CD4-positive, CD25-positive, alpha-beta regulatory T cell (primary cell): ENCODE measurements at regions not wholly inside any gene's neighbourhood (a gene's known extent, or its start where the extent isn't known, plus 50 kb on each side); places are given as distances from the start of the nearest gene placed in this dataset.

ENCODE experiments used
- ATAC-seq, 2 donors: fragments of 150-1000 bp; cut with Tn5 transposase; one replicate each; pipeline ENCODE4 v1.10.0; 2021; ENCODE audit warnings: low read depth in 2 of 2, moderate number of reproducible peaks in 2 of 2, moderate library complexity in 1 of 2
- DNase-seq, 3 donors: peaks; one replicate each; pipeline versions ENCODE4 v3.0.0 to v3.0.0-alpha.2; 2012 to 2022; ENCODE audit warnings: mixed read lengths in 1 of 3
- H3K27ac ChIP-seq: one replicate; pipeline ENCODE4 v1.7.0; 2013; ENCODE audit warnings: mild to moderate bottlenecking, low read length; ENCODE audit not compliant: insufficient read depth, poor library complexity, severe bottlenecking
- H3K27me3 ChIP-seq: one replicate; pipeline ENCODE4 v1.7.0; 2013; ENCODE audit warnings: low read length; ENCODE audit not compliant: control insufficient read depth, insufficient read depth
- H3K36me3 ChIP-seq: one replicate; pipeline ENCODE4 v1.7.0; 2013; ENCODE audit warnings: mild to moderate bottlenecking, low read length, moderate library complexity; ENCODE audit not compliant: control insufficient read depth, insufficient read depth
- H3K4me1 ChIP-seq: 2 replicates; pipeline ENCODE4 v1.7.0; 2013; ENCODE audit warnings: mild to moderate bottlenecking, low read length; ENCODE audit not compliant: insufficient read depth, control insufficient read depth, poor library complexity, severe bottlenecking
- H3K4me3 ChIP-seq: one replicate; pipeline ENCODE4 v1.7.0; 2013; ENCODE audit warnings: low read depth, mild to moderate bottlenecking, low read length, moderate library complexity
- H3K9me3 ChIP-seq, 2 experiments: 1 replicate in 1 of 2; 2 replicates in 1 of 2; pipeline ENCODE4 v1.7.0; 2013; ENCODE audit warnings: low read length in 2 of 2, mild to moderate bottlenecking in 1 of 2, moderate library complexity in 1 of 2; ENCODE audit not compliant: control insufficient read depth in 2 of 2
- H3K27ac Mint-ChIP-seq, 3 donors: one replicate each; pipeline ENCODE4 v1.8.0; 2020 to 2022; ENCODE audit warnings: mild to moderate bottlenecking in 3 of 3, mixed read lengths in 3 of 3, moderate library complexity in 2 of 3
- H3K27me3 Mint-ChIP-seq: one replicate; pipeline ENCODE4 v1.8.0; 2022; ENCODE audit warnings: mild to moderate bottlenecking, mixed read lengths
- H3K36me3 Mint-ChIP-seq: one replicate; pipeline ENCODE4 v1.8.0; 2020; ENCODE audit warnings: mixed read lengths
- H3K4me1 Mint-ChIP-seq, 4 donors: one replicate each; pipeline ENCODE4 v1.8.0; 2020 to 2022; ENCODE audit warnings: mixed read lengths in 4 of 4, mild to moderate bottlenecking in 1 of 4
- H3K4me3 Mint-ChIP-seq, 4 donors: one replicate each; pipeline ENCODE4 v1.8.0; 2020 to 2022; ENCODE audit warnings: mild to moderate bottlenecking in 4 of 4, mixed read lengths in 4 of 4, moderate library complexity in 3 of 4
- H3K9me3 Mint-ChIP-seq, 7 donors: one replicate each; pipeline ENCODE4 v1.8.0; 2020 to 2022; ENCODE audit warnings: mixed read lengths in 7 of 7, mild to moderate bottlenecking in 3 of 7, moderate library complexity in 2 of 7

DNA sequence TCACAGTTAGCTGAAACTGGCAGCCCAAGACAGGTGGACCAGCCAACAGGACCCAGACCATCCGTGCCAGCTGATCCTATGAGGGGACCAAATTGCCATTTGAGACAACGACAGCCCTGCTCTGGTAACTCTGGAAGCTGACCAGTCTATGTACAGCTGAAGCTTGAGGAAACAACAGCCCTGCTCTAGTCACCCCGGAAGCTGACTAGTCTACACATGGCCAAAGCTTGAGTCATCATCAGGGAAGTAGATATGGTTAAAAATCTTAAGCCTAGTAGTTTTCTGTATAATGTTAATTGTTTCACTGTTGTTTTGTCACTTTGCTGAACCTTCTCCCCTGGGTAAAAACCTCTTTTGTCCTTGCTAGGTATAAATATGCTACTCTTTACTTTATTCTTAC lies 905.4 kb upstream of the NDST4 start:
- Mint-ChIP-seq H3K9me3 (peaks cover 1 to 44% (median 13%) of the 10 kb centered on the region in 7 donors), H3K27me3 (no peaks in the 10 kb centered on the region), H3K4me1 (no peaks in the 10 kb centered on the region), H3K36me3 (no peaks in the 10 kb centered on the region), H3K27ac (no peak overlapping the region), H3K4me3 (no peak overlapping the region)
- Histone ChIP-seq H3K27me3 (no peaks in the 10 kb centered on the region), H3K36me3 (no peaks in the 10 kb centered on the region), H3K27ac (no peak overlapping the region), H3K4me3 (no peak overlapping the region), H3K9me3 (peaks cover 25 to 46% of the 10 kb centered on the region in 2 experiments), H3K4me1 (no peaks in the 10 kb centered on the region)
- no peak for ATAC-seq
- no peak for DNase-seq

DNA sequence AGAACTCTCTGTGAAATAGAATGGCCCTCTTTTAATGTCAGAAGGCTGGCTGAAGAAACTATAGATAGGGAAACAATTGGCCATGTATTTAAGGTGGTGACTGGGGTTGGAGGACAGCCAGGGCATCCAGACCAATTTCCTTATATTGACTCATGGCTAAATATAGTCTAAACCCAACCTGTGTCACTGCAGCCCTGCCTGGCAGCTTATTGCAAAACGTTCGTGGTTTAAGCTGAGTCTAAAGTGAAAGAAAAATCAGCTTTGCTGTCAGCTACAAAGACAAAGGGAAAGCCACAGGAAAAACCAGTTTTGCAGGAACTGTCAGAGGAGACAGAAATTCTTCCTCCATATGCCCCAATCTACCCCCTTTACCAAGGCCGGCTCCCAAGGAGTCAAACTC lies 902.8 kb upstream of the NDST4 start:
- Mint-ChIP-seq H3K36me3 (no peaks in the 10 kb centered on the region), H3K4me1 (no peaks in the 10 kb centered on the region), H3K9me3 (peaks cover 1 to 44% (median 16%) of the 10 kb centered on the region in 7 donors), H3K27ac (no peak overlapping the region), H3K27me3 (no peaks in the 10 kb centered on the region), H3K4me3 (no peak overlapping the region)
- Histone ChIP-seq H3K4me1 (no peaks in the 10 kb centered on the region), H3K27ac (no peak overlapping the region), H3K36me3 (no peaks in the 10 kb centered on the region), H3K9me3 (peaks cover 26 to 46% of the 10 kb centered on the region in 2 experiments), H3K4me3 (no peak overlapping the region), H3K27me3 (no peaks in the 10 kb centered on the region)
- no peak for DNase-seq
- no peak for ATAC-seq

DNA sequence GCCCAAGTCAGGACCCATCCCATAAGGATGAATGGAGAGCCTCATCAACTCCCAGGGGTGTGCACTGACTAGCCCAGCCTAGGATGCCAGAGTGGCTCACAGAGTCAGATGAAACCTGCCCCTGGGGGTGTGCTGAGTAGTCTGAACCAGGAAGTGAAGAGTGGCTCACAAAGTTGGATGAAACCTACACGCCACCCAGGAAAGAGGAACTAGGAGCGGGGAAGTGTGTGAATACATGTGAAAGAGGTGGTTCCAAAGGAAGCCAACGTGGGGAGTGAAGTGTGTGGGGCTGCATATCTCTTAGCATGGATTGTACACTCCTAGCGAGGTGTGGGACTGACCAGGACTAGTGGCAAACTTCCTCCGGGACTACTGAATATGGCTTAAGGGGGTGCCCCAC lies 902.1 kb upstream of the NDST4 start:
- H3K4me1 Mint-ChIP-seq = no peaks in the 10 kb centered on the region
- no peaks in the 10 kb centered on the region for H3K27me3 ChIP-seq

DNA sequence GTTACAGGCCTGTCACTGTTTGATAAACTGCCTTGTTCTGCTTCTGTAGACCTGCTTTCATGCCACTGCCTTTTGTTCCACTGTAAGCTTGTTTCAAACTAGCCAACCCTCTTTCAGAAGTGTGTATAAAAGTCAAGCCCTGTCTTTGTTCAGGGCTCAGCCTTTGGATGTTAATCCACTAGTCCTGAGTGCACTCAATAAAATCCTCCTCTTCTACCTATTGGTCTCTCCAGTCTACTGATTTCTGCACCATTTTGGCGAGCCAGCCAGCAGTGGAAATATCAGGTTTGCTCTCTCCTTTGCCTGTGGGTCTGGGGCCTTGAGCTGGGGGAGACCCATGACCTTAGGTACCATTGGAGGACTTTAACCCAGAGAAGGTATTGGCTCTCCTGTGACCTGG lies 901.6 kb upstream of the NDST4 start:
- Histone ChIP-seq H3K4me3 (no peak overlapping the region), H3K36me3 (no peaks in the 10 kb centered on the region), H3K27me3 (no peaks in the 10 kb centered on the region), H3K27ac (no peak overlapping the region), H3K9me3 (peaks cover 22 to 44% of the 10 kb centered on the region in 2 experiments), H3K4me1 (no peaks in the 10 kb centered on the region)
- DNase-seq (no peak), ATAC-seq (no peak)
- Mint-ChIP-seq H3K27ac (no peak overlapping the region), H3K9me3 (peaks cover 1 to 43% (median 19%) of the 10 kb centered on the region in 7 donors), H3K4me3 (no peak overlapping the region), H3K27me3 (no peaks in the 10 kb centered on the region), H3K36me3 (no peaks in the 10 kb centered on the region), H3K4me1 (no peaks in the 10 kb centered on the region)

More for the DNA sequence above, 902.1 kb upstream of the NDST4 start:
- no peaks in the 10 kb centered on the region for H3K36me3 Mint-ChIP-seq
- peaks cover 1 to 44% (median 19%) of the 10 kb centered on the region in 7 donors for H3K9me3 Mint-ChIP-seq
- H3K4me3 ChIP-seq = no peak overlapping the region
- H3K4me1 ChIP-seq = no peaks in the 10 kb centered on the region
- peaks cover 26 to 46% of the 10 kb centered on the region in 2 experiments for H3K9me3 ChIP-seq
- H3K27me3 Mint-ChIP-seq = no peaks in the 10 kb centered on the region
- no peak overlapping the region for H3K27ac ChIP-seq
- DNase-seq (no peak), ATAC-seq (no peak)
- H3K4me3 Mint-ChIP-seq = peak overlapping the region in 1 of 4 donors; percentile 27
- H3K36me3 ChIP-seq = no peaks in the 10 kb centered on the region
- no peak overlapping the region for H3K27ac Mint-ChIP-seq

DNA sequence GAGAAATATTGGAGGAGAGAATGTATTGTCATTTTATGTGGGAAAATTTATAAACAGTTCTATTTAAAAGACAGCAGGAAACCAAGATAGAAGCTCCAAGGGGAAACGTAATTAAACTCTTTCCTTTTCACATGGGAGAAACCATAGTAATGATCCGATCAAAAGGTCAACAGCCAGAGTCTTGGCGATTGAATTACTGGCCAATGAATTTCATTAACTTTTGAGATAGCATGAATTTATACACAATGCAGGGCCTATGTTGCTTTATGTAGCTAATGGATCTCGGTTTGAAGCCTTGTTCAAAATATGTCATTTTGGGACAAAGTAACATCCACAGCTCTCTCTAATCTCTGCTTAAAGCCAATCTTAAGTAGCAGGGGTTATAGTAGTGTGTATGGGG lies 897.5 kb upstream of the NDST4 start:
- Histone ChIP-seq H3K4me1 (no peaks in the 10 kb centered on the region), H3K27ac (no peak overlapping the region), H3K27me3 (no peaks in the 10 kb centered on the region), H3K9me3 (peaks cover 14% of the 10 kb centered on the region in 2 experiments), H3K4me3 (no peak overlapping the region), H3K36me3 (no peaks in the 10 kb centered on the region)
- H3K27me3 Mint-ChIP-seq = no peaks in the 10 kb centered on the region
- no peak overlapping the region for H3K4me3 Mint-ChIP-seq
- peaks cover 0 to 25% (median 13%) of the 10 kb centered on the region in 7 donors for H3K9me3 Mint-ChIP-seq
- no peak for DNase-seq
- H3K36me3 Mint-ChIP-seq = no peaks in the 10 kb centered on the region
- no peak for ATAC-seq
- H3K27ac Mint-ChIP-seq = no peak overlapping the region
- H3K4me1 Mint-ChIP-seq = no peaks in the 10 kb centered on the region

DNA sequence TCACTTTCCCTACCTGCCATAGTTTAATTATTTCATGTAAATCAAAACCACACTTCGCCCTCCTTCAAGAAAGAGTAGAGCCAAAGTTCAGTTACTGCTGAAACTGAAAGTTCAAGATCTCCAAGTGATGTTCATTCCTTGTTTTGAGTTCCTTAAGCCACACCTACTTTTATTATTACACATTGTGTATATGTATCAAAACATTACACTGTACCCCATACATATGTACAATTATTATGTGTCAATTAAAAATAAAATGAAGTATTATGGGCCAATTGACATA lies 892.3 kb upstream of the NDST4 start:
- ATAC-seq (no peak), DNase-seq (no peak)
- Mint-ChIP-seq H3K36me3 (no peaks in the 10 kb centered on the region), H3K9me3 (peaks cover 0 to 7% (median 2%) of the 10 kb centered on the region in 7 donors), H3K27me3 (no peaks in the 10 kb centered on the region), H3K4me3 (no peak overlapping the region), H3K27ac (no peak overlapping the region), H3K4me1 (no peaks in the 10 kb centered on the region)
- Histone ChIP-seq H3K4me3 (no peak overlapping the region), H3K9me3 (peaks cover 0 to 3% of the 10 kb centered on the region in 2 experiments), H3K27ac (no peak overlapping the region), H3K27me3 (no peaks in the 10 kb centered on the region), H3K4me1 (no peaks in the 10 kb centered on the region), H3K36me3 (no peaks in the 10 kb centered on the region)

DNA sequence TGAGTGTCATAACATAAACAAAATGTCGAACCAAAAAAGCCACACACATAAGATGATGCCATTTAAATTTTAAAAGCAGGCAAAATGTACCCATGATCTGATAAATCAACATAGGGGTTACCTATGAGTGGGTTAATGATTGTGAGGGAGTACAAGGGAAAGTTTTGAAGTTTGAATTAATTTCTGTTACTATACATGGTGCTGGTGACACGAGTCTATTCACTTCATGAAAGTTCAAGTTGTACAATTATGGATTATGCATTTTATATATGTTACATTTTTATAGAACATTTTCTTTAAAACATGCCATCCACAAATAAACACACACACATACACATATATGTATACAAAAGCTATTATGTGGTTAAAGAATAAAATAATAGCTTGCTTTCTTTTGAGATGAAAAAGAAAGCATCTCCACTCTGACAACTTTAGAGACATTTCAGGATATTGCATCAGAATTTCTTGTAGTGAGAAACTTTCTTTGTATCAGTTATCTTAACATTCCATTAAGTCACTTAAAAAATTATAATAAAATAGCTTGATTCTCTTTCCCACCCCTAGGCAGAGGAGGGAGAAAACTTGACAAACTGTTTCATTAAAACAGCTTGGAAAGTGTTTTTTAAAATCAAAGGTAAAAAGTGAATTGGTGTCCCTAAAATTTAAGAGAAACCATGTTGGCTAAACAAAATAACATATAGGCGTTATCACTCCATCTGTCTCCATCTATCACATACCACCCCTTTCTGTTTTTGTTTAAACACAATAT lies 891.8 kb upstream of the NDST4 start:
- Mint-ChIP-seq H3K27ac (no peak overlapping the region), H3K4me3 (no peak overlapping the region)

DNA sequence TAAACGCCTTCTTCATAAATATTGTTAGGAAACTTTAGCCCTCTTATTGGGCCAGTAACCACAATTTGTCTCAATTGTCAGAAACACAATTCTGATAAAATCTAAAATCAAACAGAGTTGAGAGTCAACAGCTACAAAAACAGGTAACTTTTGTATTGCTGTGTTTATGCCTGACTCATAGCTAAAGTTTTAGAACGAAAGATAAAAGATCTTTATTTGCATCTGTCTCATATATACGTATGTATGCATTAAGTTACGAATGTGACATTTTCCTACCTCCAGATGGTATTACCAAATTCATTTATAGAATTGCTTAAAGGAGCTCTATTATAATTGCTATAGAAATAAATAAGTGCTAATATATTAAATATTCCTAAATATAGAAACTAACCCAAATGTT lies 887.9 kb upstream of the NDST4 start:
- peaks cover 1 to 10% (median 3%) of the 10 kb centered on the region in 7 donors for H3K9me3 Mint-ChIP-seq

More for the DNA sequence above, 891.8 kb upstream of the NDST4 start:
- Histone ChIP-seq H3K4me3 (no peak overlapping the region), H3K27me3 (no peaks in the 10 kb centered on the region), H3K4me1 (no peaks in the 10 kb centered on the region), H3K36me3 (no peaks in the 10 kb centered on the region), H3K27ac (no peak overlapping the region), H3K9me3 (peaks cover 0 to 3% of the 10 kb centered on the region in 2 experiments)
- peaks cover 0 to 4% (median 2%) of the 10 kb centered on the region in 7 donors for H3K9me3 Mint-ChIP-seq
- ATAC-seq (no peak), DNase-seq (no peak)
- H3K36me3 Mint-ChIP-seq = no peaks in the 10 kb centered on the region
- H3K27me3 Mint-ChIP-seq = no peaks in the 10 kb centered on the region
- H3K4me1 Mint-ChIP-seq = no peaks in the 10 kb centered on the region

More for the DNA sequence above, 887.9 kb upstream of the NDST4 start:
- ATAC-seq (no peak), DNase-seq (no peak)
- Histone ChIP-seq H3K4me1 (no peaks in the 10 kb centered on the region), H3K27me3 (no peaks in the 10 kb centered on the region), H3K27ac (no peak overlapping the region), H3K4me3 (no peak overlapping the region), H3K9me3 (no peaks in the 10 kb centered on the region), H3K36me3 (no peaks in the 10 kb centered on the region)
- Mint-ChIP-seq H3K27ac (no peak overlapping the region), H3K27me3 (no peaks in the 10 kb centered on the region), H3K36me3 (no peaks in the 10 kb centered on the region), H3K4me1 (no peaks in the 10 kb centered on the region), H3K4me3 (no peak overlapping the region)
